ENCODE measurements at regions not wholly inside any gene's neighbourhood (a gene's known extent, or its start where the extent isn't known, plus 50 kb on each side); places are given as distances from the start of the nearest gene placed in this dataset.
"Not testable (repeated sequence)": the region's sequence is repeated elsewhere in the genome, so short reads cannot be mapped to it uniquely, and the experiment has no call there.

DNA sequence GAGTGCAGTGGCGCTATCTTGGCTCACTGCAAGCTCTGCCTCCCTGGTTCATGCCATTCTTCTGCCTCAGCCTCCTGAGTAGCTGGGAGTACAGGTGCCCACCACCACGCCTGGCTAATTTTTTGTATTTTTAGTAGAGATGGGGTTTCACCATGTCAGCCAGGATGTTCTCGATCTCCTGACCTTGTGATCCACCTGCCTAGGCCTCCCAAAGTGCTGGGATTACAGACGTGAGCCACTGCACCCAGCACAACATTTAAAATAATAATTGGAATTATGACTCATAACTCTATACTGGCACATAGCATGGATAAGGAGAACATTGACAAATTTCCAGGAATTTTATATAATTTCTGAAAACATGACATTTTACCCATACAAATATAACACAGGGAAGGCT is 54.2 kb downstream of the DBET start:
- not testable (repeated sequence) for H3K27me3 ChIP-seq (replicated peaks; ENCODE audit: control insufficient read depth, insufficient read depth, low read length, poor library complexity, severe bottlenecking); DNase-seq; H3K9me3 ChIP-seq (ENCODE audit: control insufficient read depth, low read length); H3K36me3 ChIP-seq (ENCODE audit: control insufficient read depth, insufficient read depth, low read length); H3K4me1 ChIP-seq (ENCODE audit: control insufficient read depth, insufficient read depth, low read length, poor library complexity, severe bottlenecking); H3K4me3 ChIP-seq (ENCODE audit: insufficient read depth, low read depth, low read length, poor library complexity, severe bottlenecking); H3K27ac ChIP-seq (ENCODE audit: insufficient read depth, low read length, poor library complexity, severe bottlenecking)

DNA sequence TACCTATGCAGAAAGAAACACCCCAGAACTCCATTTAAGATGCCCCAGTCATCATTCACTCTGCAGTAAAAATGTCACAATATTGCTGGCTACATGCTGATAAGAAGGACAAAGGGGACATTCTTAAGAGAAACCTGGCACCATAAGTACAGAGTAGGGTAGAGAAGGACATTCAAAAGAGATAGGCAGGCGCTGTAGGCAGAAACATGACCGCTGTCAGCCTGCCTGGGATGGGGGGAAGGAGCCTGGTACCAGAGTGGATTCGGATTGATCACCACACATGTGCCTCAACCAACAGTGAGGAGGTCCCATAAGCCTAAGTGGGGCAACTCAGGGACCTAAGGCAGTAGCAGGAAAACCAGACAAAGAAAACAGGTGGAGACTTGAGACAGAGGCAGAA is 54.1 kb upstream of the DUX4 start:
- H3K4me1 ChIP-seq (ENCODE audit: control insufficient read depth, insufficient read depth, low read length, poor library complexity, severe bottlenecking); H3K36me3 ChIP-seq (ENCODE audit: control insufficient read depth, insufficient read depth, low read length); DNase-seq; H3K9me3 ChIP-seq (ENCODE audit: control insufficient read depth, low read length); H3K27ac ChIP-seq (ENCODE audit: insufficient read depth, low read length, poor library complexity, severe bottlenecking); H3K27me3 ChIP-seq (replicated peaks; ENCODE audit: control insufficient read depth, insufficient read depth, low read length, poor library complexity, severe bottlenecking); H3K4me3 ChIP-seq (ENCODE audit: insufficient read depth, low read depth, low read length, poor library complexity, severe bottlenecking): not testable (repeated sequence)

DNA sequence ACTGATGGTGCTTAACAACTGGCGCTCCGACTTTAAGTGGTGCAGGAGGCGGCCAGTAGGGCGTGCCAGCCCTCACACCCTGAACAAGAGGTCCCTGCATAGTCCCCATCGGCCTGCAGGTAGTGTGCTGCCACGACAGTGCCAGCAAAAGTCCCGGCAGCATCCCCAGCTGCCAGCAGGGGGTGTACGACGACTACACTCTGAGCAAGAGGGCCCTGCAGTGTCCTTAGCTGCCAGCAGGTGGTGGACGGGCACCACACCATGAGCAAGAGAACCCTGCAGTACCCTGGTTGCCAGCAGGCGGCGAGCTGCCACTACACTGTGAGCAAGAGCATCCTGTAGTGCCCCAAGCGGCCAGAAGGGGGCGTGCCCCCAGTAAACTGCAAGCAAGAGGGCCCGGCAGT is 53.5 kb upstream of the DUX4 start:
- DNase-seq = not testable (repeated sequence)

DNA sequence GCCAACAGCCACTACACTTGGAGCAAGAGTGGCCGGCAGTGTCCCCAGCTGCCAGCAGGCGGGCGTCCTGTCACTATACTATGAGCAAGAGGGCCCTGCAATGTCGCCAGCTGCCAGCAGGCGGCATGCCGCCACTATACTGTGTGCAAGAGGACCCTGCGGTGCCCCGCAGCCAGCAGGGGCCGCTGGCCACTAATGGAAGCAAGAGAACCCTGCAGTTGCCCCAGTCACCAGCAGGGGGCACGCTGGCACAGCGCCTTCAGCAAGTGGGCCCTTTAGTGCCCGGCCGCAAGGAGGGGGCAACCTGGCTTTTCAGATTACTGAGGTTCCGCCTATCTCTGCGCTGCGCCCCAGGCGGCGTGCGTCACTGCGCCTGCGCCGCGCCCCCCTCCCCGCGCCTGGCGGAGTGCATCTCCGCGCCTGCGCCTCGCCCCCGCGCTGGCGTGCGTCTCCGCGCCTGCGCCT is 53.0 kb upstream of the DUX4 start:
- DNase-seq = peak in 2 of 3 donors; percentile 22 to 43
- not testable (repeated sequence) for H3K27ac ChIP-seq (ENCODE audit: insufficient read depth, low read length, poor library complexity, severe bottlenecking); H3K36me3 ChIP-seq (ENCODE audit: control insufficient read depth, insufficient read depth, low read length); H3K4me3 ChIP-seq (ENCODE audit: insufficient read depth, low read depth, low read length, poor library complexity, severe bottlenecking); H3K4me1 ChIP-seq (ENCODE audit: control insufficient read depth, insufficient read depth, low read length, poor library complexity, severe bottlenecking); H3K9me3 ChIP-seq (ENCODE audit: control insufficient read depth, low read length); H3K27me3 ChIP-seq (replicated peaks; ENCODE audit: control insufficient read depth, insufficient read depth, low read length, poor library complexity, severe bottlenecking)

More for the DNA sequence above, 53.5 kb upstream of the DUX4 start:
- not testable (repeated sequence) for H3K9me3 ChIP-seq (ENCODE audit: control insufficient read depth, low read length); H3K27me3 ChIP-seq (replicated peaks; ENCODE audit: control insufficient read depth, insufficient read depth, low read length, poor library complexity, severe bottlenecking); H3K4me1 ChIP-seq (ENCODE audit: control insufficient read depth, insufficient read depth, low read length, poor library complexity, severe bottlenecking); H3K36me3 ChIP-seq (ENCODE audit: control insufficient read depth, insufficient read depth, low read length); H3K27ac ChIP-seq (ENCODE audit: insufficient read depth, low read length, poor library complexity, severe bottlenecking); H3K4me3 ChIP-seq (ENCODE audit: insufficient read depth, low read depth, low read length, poor library complexity, severe bottlenecking)

DNA sequence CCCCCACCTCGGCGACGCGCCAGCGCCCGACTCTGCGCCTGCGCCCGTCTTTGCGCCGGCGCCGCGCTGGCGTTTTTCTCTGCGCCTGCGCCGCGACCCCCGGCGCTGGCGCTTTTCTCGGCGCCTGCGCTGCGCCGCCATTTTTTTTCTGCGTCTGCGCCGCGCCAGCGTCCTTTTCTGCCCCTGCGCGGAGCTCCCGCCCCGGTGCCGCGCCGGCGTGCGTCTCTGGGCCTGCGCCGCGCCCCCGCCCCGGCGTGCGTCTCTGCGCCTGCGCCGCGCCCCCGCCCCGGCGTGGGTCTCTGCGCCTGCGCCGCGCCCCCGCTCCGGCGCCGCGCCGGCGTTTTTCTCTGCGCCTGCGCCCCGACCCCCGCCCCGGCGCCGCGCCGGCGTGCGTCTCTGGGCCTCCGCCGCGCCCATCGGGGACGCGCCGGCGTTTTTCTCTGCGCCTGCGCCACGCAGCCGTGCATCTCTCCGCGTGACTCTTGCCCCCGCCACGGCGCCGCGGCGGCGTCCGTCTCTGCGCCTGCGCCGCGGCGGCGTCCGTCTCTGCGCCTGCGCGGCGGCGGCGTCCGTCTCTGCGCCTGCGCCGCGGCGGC is 52.4 kb upstream of the DUX4 start:
- not testable (repeated sequence) for H3K27ac ChIP-seq (ENCODE audit: insufficient read depth, low read length, poor library complexity, severe bottlenecking); H3K9me3 ChIP-seq (ENCODE audit: control insufficient read depth, low read length); H3K36me3 ChIP-seq (ENCODE audit: control insufficient read depth, insufficient read depth, low read length); H3K4me3 ChIP-seq (ENCODE audit: insufficient read depth, low read depth, low read length, poor library complexity, severe bottlenecking); H3K27me3 ChIP-seq (replicated peaks; ENCODE audit: control insufficient read depth, insufficient read depth, low read length, poor library complexity, severe bottlenecking); H3K4me1 ChIP-seq (ENCODE audit: control insufficient read depth, insufficient read depth, low read length, poor library complexity, severe bottlenecking); DNase-seq

DNA sequence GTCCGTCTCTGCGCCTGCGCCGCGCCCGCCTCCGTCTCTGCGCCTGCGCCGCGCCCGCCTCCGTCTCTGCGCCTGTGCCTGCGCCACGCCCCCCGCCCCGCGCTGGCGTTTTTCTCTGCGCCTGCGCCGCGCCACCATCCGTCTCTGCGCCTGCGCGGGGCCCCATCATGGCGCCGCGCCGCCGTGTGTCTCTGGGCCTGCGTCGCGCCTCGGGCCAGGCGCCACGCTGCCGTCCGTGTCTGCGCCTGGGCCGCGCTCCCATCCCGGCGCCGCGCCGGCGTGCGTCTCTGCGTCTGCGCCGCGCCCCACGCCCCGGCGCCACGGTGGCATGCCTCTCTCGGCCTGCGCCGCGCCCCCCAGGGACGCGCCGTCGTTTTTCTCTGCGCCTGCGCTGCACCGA is 51.8 kb upstream of the DUX4 start:
- Histone ChIP-seq H3K4me1 (ENCODE audit: control insufficient read depth, insufficient read depth, low read length, poor library complexity, severe bottlenecking) (no peaks in the 10 kb centered on the region), H3K9me3 (ENCODE audit: control insufficient read depth, low read length) (no peaks in the 10 kb centered on the region), H3K36me3 (ENCODE audit: control insufficient read depth, insufficient read depth, low read length) (no peaks in the 10 kb centered on the region), H3K27ac (ENCODE audit: insufficient read depth, low read length, poor library complexity, severe bottlenecking) (no peak overlapping the region), H3K27me3 (replicated peaks; ENCODE audit: control insufficient read depth, insufficient read depth, low read length, poor library complexity, severe bottlenecking) (no peaks in the 10 kb centered on the region), H3K4me3 (ENCODE audit: insufficient read depth, low read depth, low read length, poor library complexity, severe bottlenecking) (no peak overlapping the region)
- DNase-seq = no peak

DNA sequence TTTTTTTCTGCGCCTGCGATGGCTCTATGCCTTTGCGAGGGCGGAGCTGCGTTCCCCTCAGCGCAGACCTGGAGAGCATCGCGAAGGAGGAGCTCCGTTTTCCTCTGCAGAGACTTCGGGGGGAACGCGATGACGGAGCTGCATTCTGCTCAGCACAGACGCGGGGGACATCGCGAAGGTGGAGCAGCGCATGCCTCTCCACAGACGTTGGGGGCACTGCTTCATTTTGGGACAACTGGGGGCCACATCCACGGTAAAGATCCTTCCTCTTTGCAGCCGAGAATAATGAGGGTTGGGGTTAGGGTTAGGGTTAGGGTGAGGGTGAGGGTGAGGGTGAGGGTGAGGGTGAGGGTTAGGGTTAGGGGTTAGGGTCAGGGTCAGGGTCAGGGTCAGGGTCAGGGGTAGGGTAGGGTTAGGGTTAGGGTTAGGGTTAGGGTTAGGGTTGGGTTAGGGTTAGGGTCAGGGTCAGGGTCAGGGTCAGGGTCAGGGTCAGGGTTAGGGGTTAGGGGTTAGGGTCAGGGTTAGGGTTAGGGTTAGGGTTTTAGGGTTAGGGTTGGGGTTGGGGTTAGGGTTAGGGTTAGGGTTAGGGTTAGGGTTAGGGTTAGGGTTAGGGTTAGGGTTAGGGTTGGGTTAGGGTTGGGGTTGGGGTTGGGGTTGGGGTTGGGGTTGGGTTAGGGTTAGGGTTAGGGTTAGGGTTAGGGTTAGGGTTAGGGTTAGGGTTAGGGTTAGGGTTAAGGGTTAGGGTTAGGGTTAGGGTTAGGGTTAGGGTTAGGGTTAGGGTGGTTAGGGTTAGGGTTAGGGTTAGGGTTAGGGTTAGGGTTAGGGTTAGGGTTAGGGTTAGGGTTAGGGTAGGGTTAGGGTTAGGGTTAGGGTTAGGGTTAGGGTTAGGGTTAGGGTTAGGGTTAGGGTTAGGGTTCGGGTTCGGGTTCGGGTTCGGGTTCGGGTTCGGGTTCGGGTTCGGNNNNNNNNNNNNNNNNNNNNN is 51.1 kb upstream of the DUX4 start:
- H3K4me1 ChIP-seq (ENCODE audit: control insufficient read depth, insufficient read depth, low read length, poor library complexity, severe bottlenecking); H3K36me3 ChIP-seq (ENCODE audit: control insufficient read depth, insufficient read depth, low read length); H3K27me3 ChIP-seq (replicated peaks; ENCODE audit: control insufficient read depth, insufficient read depth, low read length, poor library complexity, severe bottlenecking); H3K4me3 ChIP-seq (ENCODE audit: insufficient read depth, low read depth, low read length, poor library complexity, severe bottlenecking); H3K9me3 ChIP-seq (ENCODE audit: control insufficient read depth, low read length); H3K27ac ChIP-seq (ENCODE audit: insufficient read depth, low read length, poor library complexity, severe bottlenecking): not testable (repeated sequence)
- DNase-seq = peak in 1 of 3 donors; percentile 8
